Gastroesophageal sphincter (tissue), 4 donors: ENCODE measurements at regions not wholly inside any gene's neighbourhood (a gene's known extent, or its start where the extent isn't known, plus 50 kb on each side); places are given as distances from the start of the nearest gene placed in this dataset.

ENCODE experiments used
- ATAC-seq: fragments of 150-250 bp; one replicate; pipeline ENCODE4 v1.9.1; 2016; ENCODE audit warnings: mild to moderate bottlenecking, moderate library complexity
- H3K27ac ChIP-seq, 4 donors: fragments of 200-600 bp; sonication (generic) in 3 of 4; 1 replicate in 3 of 4; 2 replicates in 1 of 4; pipeline ENCODE4 v1.5.1; 2016 to 2019
- H3K27me3 ChIP-seq: fragments of 200-600 bp; sonication (generic); one replicate; pipeline ENCODE4 v1.5.1; 2019
- H3K36me3 ChIP-seq, 2 donors: fragments of 200-600 bp; sonication (generic); one replicate each; pipeline ENCODE4 v1.5.1; 2019; ENCODE audit warnings: control low read depth in 1 of 2
- H3K4me1 ChIP-seq, 3 donors: fragments of 200-600 bp; sonication (generic); 1 replicate in 2 of 3; 2 replicates in 1 of 3; pipeline ENCODE4 v1.5.1; 2016 to 2019; ENCODE audit warnings: control low read depth in 2 of 3
- H3K4me3 ChIP-seq, 2 donors: fragments of 200-600 bp; sonication (generic); one replicate each; pipeline ENCODE4 v1.5.1; 2019; ENCODE audit warnings: mild to moderate bottlenecking in 1 of 2, moderate library complexity in 1 of 2
- H3K9me3 ChIP-seq, 3 donors: fragments of 200-600 bp; sonication (generic); one replicate each; pipeline ENCODE4 v1.5.1; 2017 to 2019; ENCODE audit warnings: control low read depth in 2 of 3
- EP300 ChIP-seq: sonication (generic); formaldehyde crosslinking; IDR thresholded peaks from one replicate; pipeline ENCODE4 v1.6.1; 2017; ENCODE audit warnings: antibody characterized with exemption, mild to moderate bottlenecking
- POLR2A ChIP-seq, 2 donors: fragments of 450-650 bp; IDR thresholded peaks; one replicate each; pipeline ENCODE4 v1.6.1; 2017; ENCODE audit warnings: antibody characterized with exemption in 2 of 2, mild to moderate bottlenecking in 2 of 2, moderate library complexity in 1 of 2
- POLR2AphosphoS5 ChIP-seq: sonication (generic); formaldehyde crosslinking; IDR thresholded peaks from one replicate; pipeline ENCODE4 v1.6.1; 2017; ENCODE audit warnings: antibody characterized with exemption
- WGBS, 2 donors: methylation state at CpG; one replicate each; pipeline ENCODE4 v1.1.5; 2018; ENCODE audit warnings: low coverage in 1 of 2; 5-methylcytosine and 5-hydroxymethylcytosine counted together
- TF ChIP-seq, protein P1 (sequence below), 4 experiments: fragments of 200-600 bp in 2 of 4; fragments of 450-650 bp in 2 of 4; sonication (generic) in 1 of 4; IDR thresholded peaks; one replicate each; pipeline ENCODE4 v1.5.1; 2017 to 2019; ENCODE audit warnings: antibody characterized with exemption in 4 of 4, mild to moderate bottlenecking in 2 of 4, moderate library complexity in 2 of 4

GRCh38 chr18:51908598-51908944 lies 431.4 kb upstream of the DCC start:
- H3K36me3 ChIP-seq: no peaks in the 10 kb centered on the region
- no peaks in the 10 kb centered on the region for H3K9me3 ChIP-seq
- H3K27ac ChIP-seq: no peak overlapping the region
- no peak for ATAC-seq
- H3K4me3 ChIP-seq: no peak overlapping the region
- H3K4me1 ChIP-seq: no peaks in the 10 kb centered on the region
- TF ChIP-seq, protein P1, sequence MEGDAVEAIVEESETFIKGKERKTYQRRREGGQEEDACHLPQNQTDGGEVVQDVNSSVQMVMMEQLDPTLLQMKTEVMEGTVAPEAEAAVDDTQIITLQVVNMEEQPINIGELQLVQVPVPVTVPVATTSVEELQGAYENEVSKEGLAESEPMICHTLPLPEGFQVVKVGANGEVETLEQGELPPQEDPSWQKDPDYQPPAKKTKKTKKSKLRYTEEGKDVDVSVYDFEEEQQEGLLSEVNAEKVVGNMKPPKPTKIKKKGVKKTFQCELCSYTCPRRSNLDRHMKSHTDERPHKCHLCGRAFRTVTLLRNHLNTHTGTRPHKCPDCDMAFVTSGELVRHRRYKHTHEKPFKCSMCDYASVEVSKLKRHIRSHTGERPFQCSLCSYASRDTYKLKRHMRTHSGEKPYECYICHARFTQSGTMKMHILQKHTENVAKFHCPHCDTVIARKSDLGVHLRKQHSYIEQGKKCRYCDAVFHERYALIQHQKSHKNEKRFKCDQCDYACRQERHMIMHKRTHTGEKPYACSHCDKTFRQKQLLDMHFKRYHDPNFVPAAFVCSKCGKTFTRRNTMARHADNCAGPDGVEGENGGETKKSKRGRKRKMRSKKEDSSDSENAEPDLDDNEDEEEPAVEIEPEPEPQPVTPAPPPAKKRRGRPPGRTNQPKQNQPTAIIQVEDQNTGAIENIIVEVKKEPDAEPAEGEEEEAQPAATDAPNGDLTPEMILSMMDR (IDR thresholded peaks at IDR 0.05): no peak
- no peak for TF ChIP-seq POLR2AphosphoS5
- no peak for TF ChIP-seq EP300
- no peaks in the 10 kb centered on the region for H3K27me3 ChIP-seq

DNA sequence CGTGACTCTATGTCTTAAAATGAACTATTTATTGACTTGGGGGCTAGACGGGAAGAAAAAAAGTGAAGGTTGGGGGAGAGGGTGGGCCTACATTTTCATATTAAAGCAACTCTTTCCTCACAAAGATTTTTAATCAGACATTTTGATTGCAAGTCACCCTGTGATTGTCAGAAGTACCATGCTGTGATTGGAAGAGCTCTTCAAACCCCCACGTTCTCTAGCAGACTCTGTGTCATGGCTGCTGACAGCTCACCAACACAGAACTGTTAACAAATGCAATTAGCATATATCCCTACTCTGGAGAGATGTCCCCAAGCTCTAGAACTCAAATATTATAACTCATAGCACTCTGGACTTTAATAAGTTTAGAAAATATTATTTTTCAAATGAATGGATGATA lies 428.4 kb upstream of the DCC start:
- no peak overlapping the region for H3K4me3 ChIP-seq
- no peaks in the 10 kb centered on the region for H3K36me3 ChIP-seq
- no peak for TF ChIP-seq POLR2A (IDR thresholded peaks at IDR 0.05)
- TF ChIP-seq EP300: no peak
- TF ChIP-seq POLR2AphosphoS5: no peak
- TF ChIP-seq, protein P1 (IDR thresholded peaks at IDR 0.05): no peak
- no peaks in the 10 kb centered on the region for H3K9me3 ChIP-seq
- H3K27me3 ChIP-seq: no peaks in the 10 kb centered on the region
- H3K4me1 ChIP-seq: no peaks in the 10 kb centered on the region
- H3K27ac ChIP-seq: no peak overlapping the region
- WGBS, 2 donors: 80 to 87% methylated on average over 3 of the region's 3 CpGs
- ATAC-seq: no peak

DNA sequence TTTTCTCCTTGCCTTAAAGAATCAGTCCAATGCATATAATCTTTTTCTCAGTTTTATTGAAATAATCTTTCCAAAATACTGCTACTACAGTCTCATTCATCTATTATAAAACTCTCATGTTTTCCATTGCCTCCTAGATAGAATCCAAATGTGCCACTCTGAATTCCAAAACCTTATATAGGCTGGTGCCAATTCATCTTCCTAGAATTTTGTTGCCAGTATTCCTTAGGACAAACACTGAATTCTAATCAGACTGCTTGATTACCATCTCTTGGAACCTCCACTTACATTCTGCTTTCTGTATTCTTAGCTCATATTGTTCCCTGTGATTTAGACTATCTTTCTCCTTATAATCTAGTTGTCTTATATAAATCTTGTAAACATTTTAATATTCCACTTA lies 427.6 kb upstream of the DCC start:
- no peaks in the 10 kb centered on the region for H3K27me3 ChIP-seq
- no peak overlapping the region for H3K4me3 ChIP-seq
- TF ChIP-seq POLR2AphosphoS5 (no peak), POLR2A (IDR thresholded peaks at IDR 0.05) (no peak), EP300 (no peak)
- TF ChIP-seq, protein P1 (IDR thresholded peaks at IDR 0.05): no peak
- no peaks in the 10 kb centered on the region for H3K4me1 ChIP-seq
- no peaks in the 10 kb centered on the region for H3K9me3 ChIP-seq
- ATAC-seq: no peak
- no peaks in the 10 kb centered on the region for H3K36me3 ChIP-seq
- no peak overlapping the region for H3K27ac ChIP-seq

DNA sequence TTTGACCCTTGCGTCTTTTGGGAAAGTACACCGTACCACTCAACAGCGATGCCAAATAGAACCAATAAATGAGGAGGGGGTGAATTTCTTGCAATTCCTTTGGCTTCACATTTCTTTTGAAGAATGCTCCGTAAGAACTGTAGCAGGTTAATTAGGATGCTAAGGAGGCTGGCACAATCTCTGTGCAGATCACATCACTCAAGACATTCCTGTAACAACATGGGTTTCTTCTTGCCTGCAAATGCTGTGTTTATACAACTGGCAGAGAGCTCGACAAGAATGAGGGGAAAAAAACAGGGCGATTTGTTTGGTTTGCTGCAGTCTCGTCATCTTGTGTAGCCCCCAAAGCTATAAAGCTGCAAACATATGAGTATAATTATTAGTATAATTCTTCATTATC lies 424.8 kb upstream of the DCC start:
- Histone ChIP-seq H3K27me3 (peaks cover 5% of the 10 kb centered on the region), H3K9me3 (no peaks in the 10 kb centered on the region), H3K27ac (no peak overlapping the region), H3K4me1 (no peaks in the 10 kb centered on the region), H3K4me3 (no peak overlapping the region), H3K36me3 (no peaks in the 10 kb centered on the region)
- 29 to 34% methylated on average over 6 to 7 of the region's 7 CpGs for WGBS, 2 donors
- TF ChIP-seq POLR2AphosphoS5 (no peak), POLR2A (IDR thresholded peaks at IDR 0.05) (no peak), EP300 (no peak)
- TF ChIP-seq, protein P1 (IDR thresholded peaks at IDR 0.05): no peak
- ATAC-seq: no peak

DNA sequence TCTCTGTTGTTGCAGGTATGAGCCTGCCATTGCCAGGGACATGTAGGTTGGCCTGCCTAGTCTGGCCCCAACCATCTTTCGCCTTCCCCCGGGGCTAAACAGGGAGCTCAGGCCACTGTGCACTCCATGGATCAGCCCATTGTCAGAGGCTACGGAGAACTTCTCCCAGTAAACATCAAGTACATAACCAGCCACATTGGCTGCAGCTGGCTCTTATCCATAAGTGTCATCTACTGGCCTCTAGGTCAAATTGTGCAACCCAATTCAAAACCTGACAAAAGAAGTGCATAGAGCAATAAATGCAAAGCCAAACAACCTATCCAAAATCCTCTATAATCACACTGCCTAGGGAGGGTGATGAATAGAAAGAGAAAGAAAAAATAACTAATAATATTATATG lies 418.1 kb upstream of the DCC start:
- 67 to 94% methylated on average over 2 to 3 of the region's 3 CpGs for WGBS, 2 donors
- Histone ChIP-seq H3K27me3 (peaks cover 5% of the 10 kb centered on the region), H3K27ac (no peak overlapping the region), H3K36me3 (no peaks in the 10 kb centered on the region), H3K9me3 (peaks cover 0 to 12% (median 0%) of the 10 kb centered on the region in 3 donors), H3K4me3 (no peak overlapping the region), H3K4me1 (no peaks in the 10 kb centered on the region)
- ATAC-seq: no peak
- TF ChIP-seq POLR2A (IDR thresholded peaks at IDR 0.05) (no peak), EP300 (no peak), POLR2AphosphoS5 (no peak)
- TF ChIP-seq, protein P1 (IDR thresholded peaks at IDR 0.05): no peak
